HG03521 (cell line): ENCODE measurements at regions not wholly inside any gene's neighbourhood (a gene's known extent, or its start where the extent isn't known, plus 50 kb on each side); places are given as distances from the start of the nearest gene placed in this dataset.

Experiments
- ATAC-seq: cut with Tn5 transposase; IDR thresholded peaks from one replicate; pipeline ENCODE4 v1.9.1; 2021; ENCODE audit warnings: mild to moderate bottlenecking, moderate library complexity; ENCODE audit not compliant: unreplicated experiment

GRCh38 chr15:39194106-39194830 lies 386.6 kb upstream of the THBS1 start:
- no peak for ATAC-seq

- no peak for ATAC-seq
Measured at GRCh38 chr15:39195961-39196486, 384.9 kb upstream of the THBS1 start.

GRCh38 chr15:39198044-39199000 lies 382.6 kb upstream of the THBS1 start:
- no peak for ATAC-seq

GRCh38 chr15:39199076-39199475 lies 381.8 kb upstream of the THBS1 start:
- no peak for ATAC-seq

- ATAC-seq = no peak
Measured at GRCh38 chr15:39200586-39200985, 380.3 kb upstream of the THBS1 start.

- ATAC-seq = no peak
Measured at GRCh38 chr15:39202641-39203040, 378.2 kb upstream of the THBS1 start.

GRCh38 chr15:39204031-39204430 lies 376.8 kb upstream of the THBS1 start:
- no peak for ATAC-seq

GRCh38 chr15:39205081-39205480 lies 375.8 kb upstream of the THBS1 start:
- ATAC-seq = no peak

- ATAC-seq = no peak
Measured at GRCh38 chr15:39205506-39206371, 375.1 kb upstream of the THBS1 start.

GRCh38 chr15:39207532-39208115 lies 373.3 kb upstream of the THBS1 start:
- ATAC-seq = no peak

- no peak for ATAC-seq
Measured at GRCh38 chr15:39208187-39208586, 372.7 kb upstream of the THBS1 start.

GRCh38 chr15:39209548-39210211 lies 371.2 kb upstream of the THBS1 start:
- no peak for ATAC-seq

- no peak for ATAC-seq
Measured at GRCh38 chr15:39211108-39211979, 369.5 kb upstream of the THBS1 start.

- ATAC-seq = no peak
Measured at GRCh38 chr15:39213385-39213840, 367.5 kb upstream of the THBS1 start.

GRCh38 chr15:39215015-39215414 lies 365.9 kb upstream of the THBS1 start:
- ATAC-seq = no peak

- no peak for ATAC-seq
Measured at GRCh38 chr15:39216816-39217215, 364.1 kb upstream of the THBS1 start.

GRCh38 chr15:39219608-39220007 lies 361.3 kb upstream of the THBS1 start:
- no peak for ATAC-seq

GRCh38 chr15:39226169-39226937 lies 354.5 kb upstream of the THBS1 start:
- ATAC-seq = no peak
